ENCODE measurements at regions not wholly inside any gene's neighbourhood (a gene's known extent, or its start where the extent isn't known, plus 50 kb on each side); places are given as distances from the start of the nearest gene placed in this dataset.

DNA sequence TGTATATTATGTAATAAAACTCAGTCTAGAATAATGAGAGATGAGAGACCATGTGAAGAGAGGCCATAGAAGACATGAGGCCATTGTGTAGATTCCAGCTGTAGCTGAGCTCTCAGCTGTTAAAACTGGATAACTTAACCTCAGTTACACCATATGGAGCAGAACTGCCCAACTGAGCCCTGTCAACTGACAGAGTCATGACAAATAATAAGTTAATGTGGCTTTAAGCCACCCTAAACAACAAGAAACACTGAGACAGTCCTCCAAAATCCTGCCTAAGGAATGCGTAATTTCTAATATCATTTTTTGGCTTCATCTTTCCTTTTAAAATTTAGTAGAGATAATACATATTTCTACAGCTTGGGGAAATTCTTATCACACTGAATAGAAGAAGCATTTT lies 580.0 kb upstream of the RGS18 start:
- Histone ChIP-seq H3K4me1 (ENCODE audit: low read length) (peaks cover 13% of the 10 kb centered on the region), H3K27me3 (ENCODE audit: low read depth, low read length) (no peaks in the 10 kb centered on the region), H3K27ac (ENCODE audit: low read length) (no peak overlapping the region), H3K4me2 (ENCODE audit: low read length) (no peak overlapping the region), H3K9me3 (ENCODE audit: insufficient read depth, low read length) (no peaks in the 10 kb centered on the region), H3K36me3 (replicated peaks; ENCODE audit: low read depth, low read length) (no peaks in the 10 kb centered on the region), H3K79me2 (ENCODE audit: low read length) (no peaks in the 10 kb centered on the region), H2AFZ (ENCODE audit: low read depth, low read length) (no peak overlapping the region), H3K4me3 (ENCODE audit: low read length) (no peak overlapping the region), H4K20me1 (ENCODE audit: insufficient read depth, low read length) (no peaks in the 10 kb centered on the region), H3K9ac (ENCODE audit: low read length) (no peak overlapping the region)
- TF ChIP-seq CTCF (IDR thresholded peaks at IDR 0.05; ENCODE audit: low read depth, low read length) (no peak), EZH2phosphoT487 (IDR thresholded peaks at IDR 0.05; ENCODE audit: low read depth) (no peak)

DNA sequence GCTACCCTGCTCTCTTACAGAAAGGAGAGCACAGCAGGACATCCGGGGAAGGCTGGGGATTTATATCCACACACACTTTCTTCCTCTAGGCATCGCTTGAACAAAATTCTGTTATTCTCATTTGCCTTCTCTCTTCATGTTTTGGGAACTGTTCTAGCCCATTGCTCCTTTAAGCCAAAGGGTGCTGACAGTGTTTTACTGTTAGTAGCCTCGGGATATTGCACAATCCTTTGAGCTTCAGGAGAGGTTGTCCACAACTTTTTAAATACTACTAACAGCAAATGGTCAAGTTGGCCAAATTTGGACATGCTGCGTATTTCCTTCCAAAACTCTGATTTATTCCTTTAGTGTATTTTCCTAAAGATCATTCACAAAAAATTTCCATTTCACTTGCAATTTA lies 579.2 kb upstream of the RGS18 start:
- Histone ChIP-seq H3K27me3 (ENCODE audit: low read depth, low read length) (no peaks in the 10 kb centered on the region), H3K9me3 (ENCODE audit: insufficient read depth, low read length) (no peaks in the 10 kb centered on the region), H3K27ac (ENCODE audit: low read length) (no peak overlapping the region), H3K4me2 (ENCODE audit: low read length) (no peak overlapping the region), H3K79me2 (ENCODE audit: low read length) (no peaks in the 10 kb centered on the region), H3K4me1 (ENCODE audit: low read length) (peaks cover 13% of the 10 kb centered on the region), H3K36me3 (replicated peaks; ENCODE audit: low read depth, low read length) (no peaks in the 10 kb centered on the region), H4K20me1 (ENCODE audit: insufficient read depth, low read length) (no peaks in the 10 kb centered on the region), H2AFZ (ENCODE audit: low read depth, low read length) (no peak overlapping the region), H3K9ac (ENCODE audit: low read length) (no peak overlapping the region), H3K4me3 (ENCODE audit: low read length) (no peak overlapping the region)
- TF ChIP-seq EZH2phosphoT487 (IDR thresholded peaks at IDR 0.05; ENCODE audit: low read depth): no peak
- TF ChIP-seq CTCF (IDR thresholded peaks at IDR 0.05; ENCODE audit: low read depth, low read length): no peak

DNA sequence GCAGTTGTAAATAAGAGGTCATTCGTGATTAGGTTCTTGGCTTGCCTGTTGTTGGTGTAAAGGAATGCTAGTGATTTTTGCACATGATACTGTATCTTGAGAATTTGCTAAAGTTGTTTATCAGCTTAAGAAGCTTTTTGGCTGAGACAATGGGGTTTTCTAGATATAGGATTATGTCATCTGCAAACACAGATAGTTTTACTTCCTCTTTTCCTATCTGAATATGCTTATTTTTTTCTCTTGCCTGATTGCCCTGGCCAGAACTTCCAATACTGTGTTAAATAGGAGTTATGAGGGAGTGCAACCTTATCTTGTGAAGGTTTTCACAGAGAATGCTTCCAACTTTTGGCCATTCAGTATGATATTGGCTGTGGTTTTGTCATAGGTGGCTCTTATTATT lies 576.1 kb upstream of the RGS18 start:
- no peaks in the 10 kb centered on the region for H3K36me3 ChIP-seq (replicated peaks; ENCODE audit: low read depth, low read length)
- no peaks in the 10 kb centered on the region for H3K9me3 ChIP-seq (ENCODE audit: insufficient read depth, low read length)
- H3K79me2 ChIP-seq (ENCODE audit: low read length): no peaks in the 10 kb centered on the region
- H4K20me1 ChIP-seq (ENCODE audit: insufficient read depth, low read length): no peaks in the 10 kb centered on the region
- H2AFZ ChIP-seq (ENCODE audit: low read depth, low read length): no peak overlapping the region
- H3K27ac ChIP-seq (ENCODE audit: low read length): no peak overlapping the region
- peak overlapping the region; percentile 5 for H3K4me2 ChIP-seq (ENCODE audit: low read length)
- peaks cover 13% of the 10 kb centered on the region for H3K4me1 ChIP-seq (ENCODE audit: low read length)
- TF ChIP-seq EZH2phosphoT487 (IDR thresholded peaks at IDR 0.05; ENCODE audit: low read depth): no peak
- TF ChIP-seq CTCF (IDR thresholded peaks at IDR 0.05; ENCODE audit: low read depth, low read length): no peak
- H3K9ac ChIP-seq (ENCODE audit: low read length): no peak overlapping the region
- H3K27me3 ChIP-seq (ENCODE audit: low read depth, low read length): no peaks in the 10 kb centered on the region
- no peak overlapping the region for H3K4me3 ChIP-seq (ENCODE audit: low read length)

GRCh38 chr1:191585095-191585494 lies 573.2 kb upstream of the RGS18 start:
- Histone ChIP-seq H3K4me3 (ENCODE audit: low read length) (no peak overlapping the region), H3K9me3 (ENCODE audit: insufficient read depth, low read length) (no peaks in the 10 kb centered on the region), H2AFZ (ENCODE audit: low read depth, low read length) (no peak overlapping the region), H3K27me3 (ENCODE audit: low read depth, low read length) (no peaks in the 10 kb centered on the region), H3K79me2 (ENCODE audit: low read length) (no peaks in the 10 kb centered on the region), H3K36me3 (replicated peaks; ENCODE audit: low read depth, low read length) (no peaks in the 10 kb centered on the region), H3K9ac (ENCODE audit: low read length) (no peak overlapping the region), H4K20me1 (ENCODE audit: insufficient read depth, low read length) (no peaks in the 10 kb centered on the region), H3K4me1 (ENCODE audit: low read length) (peaks cover 25% of the 10 kb centered on the region), H3K27ac (ENCODE audit: low read length) (no peak overlapping the region), H3K4me2 (ENCODE audit: low read length) (no peak overlapping the region)
- no peak for TF ChIP-seq EZH2phosphoT487 (IDR thresholded peaks at IDR 0.05; ENCODE audit: low read depth)
- no peak for TF ChIP-seq CTCF (IDR thresholded peaks at IDR 0.05; ENCODE audit: low read depth, low read length)
